RWPE2 (cell line): ENCODE measurements at regions not wholly inside any gene's neighbourhood (a gene's known extent, or its start where the extent isn't known, plus 50 kb on each side); places are given as distances from the start of the nearest gene placed in this dataset.

Experiments used
- ATAC-seq: fragments of 200-7000 bp; cut with Tn5 transposase; 3 replicates; pipeline ENCODE4 v1.9.1; 2021; ENCODE audit warnings: low read depth
- DNase-seq: peaks from one replicate; pipeline ENCODE4 v3.0.0-alpha.2; 2020; ENCODE audit warnings: low spot score
- H3K27ac ChIP-seq: fragments of 450-650 bp; 2 replicates; pipeline ENCODE4 v1.5.1; 2017; ENCODE audit warnings: mild to moderate bottlenecking; ENCODE audit not compliant: poor library complexity, severe bottlenecking
- H3K27me3 ChIP-seq: fragments of 250-450 bp; sonication (Bioruptor Pico); 2 replicates; pipeline ENCODE4 v1.5.1; 2021; ENCODE audit warnings: mild to moderate bottlenecking, moderate library complexity; ENCODE audit not compliant: insufficient read depth, poor library complexity, severe bottlenecking
- H3K36me3 ChIP-seq: fragments of 250-450 bp; sonication (Bioruptor Pico); 2 replicates; pipeline ENCODE4 v1.5.1; 2020; ENCODE audit warnings: low read depth, mild to moderate bottlenecking, moderate library complexity
- H3K4me1 ChIP-seq: fragments of 250-450 bp; sonication (Bioruptor Pico); 2 replicates; pipeline ENCODE4 v1.5.1; 2021; ENCODE audit warnings: mild to moderate bottlenecking, moderate library complexity; ENCODE audit not compliant: insufficient read depth, poor library complexity, severe bottlenecking
- H3K4me3 ChIP-seq: fragments of 250-450 bp; sonication (Bioruptor Pico); 2 replicates; pipeline ENCODE4 v1.5.1; 2021; ENCODE audit warnings: mild to moderate bottlenecking, moderate library complexity; ENCODE audit not compliant: severe bottlenecking
- H3K9me3 ChIP-seq: fragments of 250-450 bp; sonication (Bioruptor Pico); 2 replicates; pipeline ENCODE4 v1.5.1; 2021; ENCODE audit warnings: mild to moderate bottlenecking, moderate library complexity; ENCODE audit not compliant: severe bottlenecking
- CTCF ChIP-seq: fragments of 450-650 bp; IDR thresholded peaks from one replicate; pipeline ENCODE4 v1.5.1; 2017; ENCODE audit warnings: mild to moderate bottlenecking, moderate library complexity; ENCODE audit not compliant: poor library complexity, severe bottlenecking

- H3K4me3 ChIP-seq, result no peak overlapping the region
- no peaks in the 10 kb centered on the region for H3K27me3 ChIP-seq
- ATAC-seq (no peak), DNase-seq (no peak)
- H3K9me3 ChIP-seq, result no peaks in the 10 kb centered on the region
- no peak overlapping the region for H3K27ac ChIP-seq
- peaks cover 5% of the 10 kb centered on the region for H3K4me1 ChIP-seq
- H3K36me3 ChIP-seq, result no peaks in the 10 kb centered on the region
- TF ChIP-seq CTCF, result no peak
Observed at GRCh38 chr2:144094408-144095151, 425.3 kb downstream of the ZEB2 start.

- TF ChIP-seq CTCF, result no peak
- no peaks in the 10 kb centered on the region for H3K27me3 ChIP-seq
- no peak for ATAC-seq
Observed at GRCh38 chr2:144091622-144092021, 428.3 kb downstream of the ZEB2 start.

GRCh38 chr2:144088863-144089262 is 431.1 kb downstream of the ZEB2 start:
- peaks cover 13% of the 10 kb centered on the region for H3K4me1 ChIP-seq
- no peak for TF ChIP-seq CTCF
- ATAC-seq, result no peak

More at GRCh38 chr2:144091622-144092021, 428.3 kb downstream of the ZEB2 start:
- no peaks in the 10 kb centered on the region for H3K9me3 ChIP-seq
- H3K4me1 ChIP-seq, result no peaks in the 10 kb centered on the region
- H3K36me3 ChIP-seq, result no peaks in the 10 kb centered on the region
- no peak overlapping the region for H3K27ac ChIP-seq
- no peak overlapping the region for H3K4me3 ChIP-seq
- no peak for DNase-seq

GRCh38 chr2:144086965-144087364 is 433.0 kb downstream of the ZEB2 start:
- ATAC-seq (no peak), DNase-seq (no peak)
- no peaks in the 10 kb centered on the region for H3K9me3 ChIP-seq
- peaks cover 22% of the 10 kb centered on the region for H3K4me1 ChIP-seq
- TF ChIP-seq CTCF, result no peak
- H3K36me3 ChIP-seq, result no peaks in the 10 kb centered on the region
- H3K27ac ChIP-seq, result peak overlapping the region; percentile 14
- H3K4me3 ChIP-seq, result no peak overlapping the region
- H3K27me3 ChIP-seq, result no peaks in the 10 kb centered on the region

More at GRCh38 chr2:144088863-144089262, 431.1 kb downstream of the ZEB2 start:
- Histone ChIP-seq H3K4me3 (no peak overlapping the region), H3K27ac (no peak overlapping the region), H3K9me3 (no peaks in the 10 kb centered on the region), H3K36me3 (no peaks in the 10 kb centered on the region), H3K27me3 (no peaks in the 10 kb centered on the region)
- no peak for DNase-seq

GRCh38 chr2:144085016-144085415 is 434.9 kb downstream of the ZEB2 start:
- peak overlapping the region; percentile 86 for H3K27ac ChIP-seq
- no peaks in the 10 kb centered on the region for H3K9me3 ChIP-seq
- no peak for TF ChIP-seq CTCF
- no peak overlapping the region for H3K4me3 ChIP-seq
- H3K27me3 ChIP-seq, result no peaks in the 10 kb centered on the region
- ATAC-seq (no peak), DNase-seq (no peak)
- no peaks in the 10 kb centered on the region for H3K36me3 ChIP-seq
- H3K4me1 ChIP-seq, result peaks cover 22% of the 10 kb centered on the region
